ENCODE measurements at regions not wholly inside any gene's neighbourhood (a gene's known extent, or its start where the extent isn't known, plus 50 kb on each side); places are given as distances from the start of the nearest gene placed in this dataset.
"Not testable (repeated sequence)": the region's sequence is repeated elsewhere in the genome, so short reads cannot be mapped to it uniquely, and the experiment has no call there.

DNA sequence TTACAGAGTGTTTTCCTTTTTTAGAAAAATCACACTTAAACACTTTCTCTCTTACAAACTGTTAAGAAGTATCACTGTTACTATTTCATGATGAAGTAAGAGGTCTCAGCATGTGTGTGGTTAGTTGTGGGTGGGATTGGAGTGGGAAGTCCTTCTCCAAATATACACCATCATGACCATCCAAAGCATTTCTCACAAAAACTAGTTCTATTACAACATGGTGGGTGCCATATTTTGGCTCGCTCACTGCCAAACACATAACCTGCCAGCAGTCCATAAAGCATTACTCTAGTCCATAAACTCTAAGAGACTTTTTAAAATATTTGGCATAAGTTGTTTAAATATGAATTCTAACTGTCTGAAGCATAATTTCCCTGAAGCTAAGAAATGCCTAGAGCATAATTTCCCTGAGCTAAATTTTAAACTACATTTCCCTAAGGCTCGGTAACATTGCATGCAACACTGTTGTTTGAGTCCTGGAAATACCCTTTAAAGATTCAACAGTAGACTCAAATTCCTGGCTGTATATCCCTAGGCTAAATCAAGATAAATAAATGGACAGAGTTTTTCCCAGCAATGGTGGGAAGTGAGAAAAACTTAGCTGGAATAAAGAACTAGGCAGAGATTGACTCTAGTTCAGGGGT is 415.0 kb upstream of the INTU start:
- no peak for DNase-seq (ENCODE audit: low spot score)

DNA sequence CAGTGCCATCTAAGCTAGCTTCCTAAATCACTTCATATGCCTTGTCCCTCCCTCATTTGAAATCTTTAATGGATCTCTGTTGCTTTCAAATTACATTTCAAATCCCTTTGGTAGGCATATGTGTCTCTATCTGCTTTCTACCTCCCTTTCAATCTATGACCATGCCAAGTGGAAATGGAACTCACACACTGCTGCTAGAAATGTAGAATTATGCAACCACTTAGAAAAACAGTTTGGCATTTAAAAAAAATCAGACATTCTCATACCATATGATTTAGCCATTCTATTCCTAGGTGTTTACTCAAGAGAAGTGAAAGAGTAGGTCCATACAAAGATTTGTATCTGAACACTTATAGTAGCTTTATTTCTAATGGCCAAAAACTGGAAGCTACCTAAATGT is 413.5 kb upstream of the INTU start:
- no peak for DNase-seq (ENCODE audit: low spot score)

GRCh38 chr4:127224556-127224955 is 408.2 kb upstream of the INTU start:
- no peak for DNase-seq (ENCODE audit: low spot score)

DNA sequence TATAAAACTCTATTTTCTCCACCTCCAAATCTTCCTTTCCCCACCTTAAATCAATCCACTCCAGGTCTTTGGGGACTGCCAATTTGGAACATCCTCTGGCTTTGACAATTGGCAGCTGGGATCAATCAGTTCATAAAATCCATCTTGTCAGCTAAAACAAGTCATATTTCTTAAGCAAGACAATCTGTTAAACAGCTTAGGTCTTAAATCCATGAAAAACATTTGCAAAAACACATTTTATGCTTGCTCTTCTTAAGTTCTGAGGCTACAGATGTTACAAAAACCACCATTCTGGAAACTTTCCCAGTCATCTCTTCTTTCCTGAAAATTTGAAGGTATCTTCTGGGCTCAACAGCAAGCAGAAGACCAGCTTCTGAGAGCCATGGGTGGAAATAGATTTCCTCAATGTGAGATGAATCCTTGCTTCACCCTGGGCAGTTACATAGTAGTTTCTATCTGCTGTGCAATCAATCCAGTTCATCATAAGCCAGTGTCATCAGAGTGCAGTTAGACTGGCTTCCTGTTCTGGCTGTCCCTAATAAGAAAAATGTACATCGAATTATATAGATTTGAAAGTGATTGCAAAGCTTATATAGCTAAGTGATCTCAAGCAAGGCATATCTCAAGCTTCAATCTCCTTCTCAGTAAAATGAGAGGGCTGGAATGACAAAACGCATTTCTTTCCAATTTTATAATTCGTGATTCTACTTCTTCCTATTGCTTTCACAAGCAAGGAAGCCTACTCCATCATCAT is 402.7 kb upstream of the INTU start:
- no peak for DNase-seq (ENCODE audit: low spot score)

DNA sequence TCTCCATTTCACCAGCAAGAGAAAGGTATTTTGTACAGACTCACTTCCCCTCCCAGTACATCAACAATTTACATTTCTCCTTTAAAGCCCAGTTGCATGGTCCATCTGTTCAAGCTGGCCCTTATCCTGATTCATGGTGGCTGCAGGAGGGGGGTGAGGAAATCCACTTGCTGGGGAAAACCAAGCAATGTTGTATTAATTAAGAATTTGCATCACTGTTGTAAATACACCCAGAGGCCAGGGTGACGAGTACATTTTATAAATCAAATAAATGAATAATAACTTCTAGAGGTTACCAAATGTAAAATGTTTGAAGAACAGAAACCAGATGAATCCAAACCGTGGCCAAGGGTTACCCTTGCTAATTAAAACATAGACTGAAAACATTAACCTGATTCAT is 395.9 kb upstream of the INTU start:
- DNase-seq (ENCODE audit: low spot score): no peak

DNA sequence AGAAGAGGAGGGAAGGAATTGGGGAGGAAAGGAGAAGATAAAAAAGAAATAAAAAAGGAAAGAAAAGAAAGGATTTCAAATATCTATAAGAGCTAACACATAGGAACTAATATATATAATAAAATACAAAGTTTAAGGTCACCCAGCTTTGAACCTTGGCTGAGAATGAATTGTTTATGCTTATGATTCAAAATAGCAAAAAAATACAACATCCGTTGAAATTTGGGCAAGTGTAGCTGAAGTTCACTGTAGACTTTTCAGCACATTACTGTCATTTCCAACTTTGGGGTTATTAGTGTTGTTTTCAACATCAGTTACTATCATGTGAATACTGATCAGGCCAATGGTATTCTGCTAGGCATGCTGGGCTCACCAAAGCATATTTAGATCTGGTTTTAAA is 395.2 kb upstream of the INTU start:
- no peak for DNase-seq (ENCODE audit: low spot score)

- no peak for DNase-seq (ENCODE audit: low spot score)
Measured at GRCh38 chr4:127238956-127239475, 393.7 kb upstream of the INTU start.

- no peak for DNase-seq (ENCODE audit: low spot score)
Measured at GRCh38 chr4:127239902-127240763, 392.6 kb upstream of the INTU start.

- DNase-seq (ENCODE audit: low spot score): no peak
Measured at GRCh38 chr4:127240764-127241105, 392.0 kb upstream of the INTU start.

GRCh38 chr4:127244515-127244914 is 388.2 kb upstream of the INTU start:
- DNase-seq (ENCODE audit: low spot score): no peak

DNA sequence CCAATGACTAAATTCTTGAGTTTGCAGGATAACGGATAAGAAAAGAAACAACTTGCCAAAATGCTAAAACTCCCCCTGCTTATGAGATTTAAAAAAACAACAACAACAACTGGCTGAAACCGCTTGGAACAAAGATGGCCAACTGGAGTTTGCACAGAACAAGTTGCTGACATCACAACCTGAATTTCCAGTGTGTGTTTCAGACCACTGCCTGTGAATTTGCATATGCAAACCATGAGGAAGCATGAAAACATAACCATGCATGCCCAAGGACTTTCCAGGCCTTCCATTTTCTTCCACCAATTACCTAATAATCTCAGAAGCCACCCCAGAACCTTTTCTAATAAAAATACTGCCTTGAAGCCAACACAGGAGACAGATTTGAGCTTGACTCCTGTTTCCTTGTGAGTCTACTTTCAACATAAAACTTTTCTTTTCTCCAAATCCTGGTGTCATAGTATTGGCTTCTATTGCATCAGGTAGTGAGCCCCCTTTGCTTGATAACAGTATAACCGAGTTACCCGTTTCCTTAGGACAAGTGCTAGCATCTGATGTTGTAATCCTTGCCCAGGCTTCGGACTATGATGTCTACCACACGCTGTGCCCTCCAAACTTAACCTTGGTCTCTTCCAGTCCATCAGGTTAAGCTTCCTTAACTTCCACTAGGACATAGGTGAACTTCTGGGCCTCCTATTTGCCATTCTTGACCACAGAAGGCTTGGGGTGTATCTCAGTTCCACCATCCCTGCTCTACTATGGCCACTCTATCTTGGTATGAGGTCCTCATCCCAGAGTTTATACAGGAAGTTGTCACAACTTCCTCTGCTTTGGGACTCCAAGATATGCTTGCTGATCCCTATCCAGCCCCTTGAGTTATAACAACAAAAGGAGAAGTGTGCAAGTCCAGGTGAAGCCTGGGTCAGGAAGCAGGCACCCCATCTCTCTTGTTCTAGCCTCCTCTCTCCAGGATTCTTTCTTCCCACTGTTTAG is 385.5 kb upstream of the INTU start:
- peak; percentile 0 for DNase-seq (ENCODE audit: low spot score)

- DNase-seq (ENCODE audit: low spot score): no peak
Measured at GRCh38 chr4:127249066-127249766, 383.5 kb upstream of the INTU start.

DNA sequence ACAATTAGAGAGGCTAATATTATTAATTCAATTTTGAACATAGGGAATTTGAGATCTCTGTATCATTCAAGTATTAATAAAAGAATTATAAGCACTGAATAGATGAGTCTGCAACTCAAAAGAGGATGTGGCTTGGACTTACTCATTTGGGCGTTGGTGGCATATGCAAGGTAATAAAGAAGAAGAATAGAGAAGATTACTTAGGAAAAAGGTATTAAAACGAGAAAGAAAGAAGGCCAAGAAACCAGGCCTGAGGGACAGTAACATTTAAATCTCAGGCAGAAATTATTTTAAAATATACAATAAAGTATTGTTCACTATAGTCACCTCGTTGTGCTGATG is 383.0 kb upstream of the INTU start:
- DNase-seq (ENCODE audit: low spot score): no peak

DNA sequence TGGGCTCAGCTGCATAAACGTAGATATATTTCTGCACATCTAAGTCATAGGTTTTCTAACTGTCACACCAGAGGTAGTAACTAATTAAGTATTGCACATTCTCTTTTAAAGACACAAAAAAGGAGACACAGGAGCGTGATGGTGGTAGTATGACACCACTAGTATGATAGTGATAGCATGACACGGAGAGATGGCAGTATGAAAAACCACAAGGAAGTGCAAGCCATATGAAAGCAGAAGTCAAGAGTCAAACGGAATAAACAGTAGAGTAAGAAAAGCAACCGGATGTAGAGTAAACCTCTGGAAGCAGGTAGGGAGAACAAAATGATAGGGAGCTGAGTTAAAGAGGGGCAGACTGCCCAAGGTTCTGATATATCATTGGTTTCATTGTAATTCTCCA is 382.2 kb upstream of the INTU start:
- no peak for DNase-seq (ENCODE audit: low spot score)

GRCh38 chr4:127251423-127251822 is 381.3 kb upstream of the INTU start:
- no peak for DNase-seq (ENCODE audit: low spot score)

- no peak for DNase-seq (ENCODE audit: low spot score)
Measured at GRCh38 chr4:127256500-127256899, 376.3 kb upstream of the INTU start.

- no peak for DNase-seq (ENCODE audit: low spot score)
Measured at GRCh38 chr4:127261476-127261875, 371.3 kb upstream of the INTU start.

- DNase-seq (ENCODE audit: low spot score): no peak
Measured at GRCh38 chr4:127268367-127268766, 364.4 kb upstream of the INTU start.

DNA sequence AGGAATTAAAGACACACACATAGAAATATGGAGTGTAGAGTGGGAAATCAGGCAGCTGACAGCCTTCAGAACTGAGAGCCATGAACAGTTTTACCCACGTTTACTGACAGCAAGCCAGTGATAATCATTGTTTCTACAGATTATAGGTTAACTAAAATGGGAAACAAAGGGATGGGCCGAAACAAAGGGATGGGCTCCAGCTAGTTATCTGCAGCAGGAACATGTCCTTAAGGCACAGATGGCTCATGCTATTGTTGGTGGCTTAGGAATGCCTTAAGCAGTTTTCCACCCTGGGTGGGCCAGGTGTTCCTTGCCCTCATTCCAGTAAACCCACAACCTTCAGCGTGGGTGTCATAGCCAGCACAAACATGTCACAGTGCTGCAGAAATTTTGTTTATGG is 355.7 kb upstream of the INTU start:
- not testable (repeated sequence) for DNase-seq (ENCODE audit: low spot score)

DNA sequence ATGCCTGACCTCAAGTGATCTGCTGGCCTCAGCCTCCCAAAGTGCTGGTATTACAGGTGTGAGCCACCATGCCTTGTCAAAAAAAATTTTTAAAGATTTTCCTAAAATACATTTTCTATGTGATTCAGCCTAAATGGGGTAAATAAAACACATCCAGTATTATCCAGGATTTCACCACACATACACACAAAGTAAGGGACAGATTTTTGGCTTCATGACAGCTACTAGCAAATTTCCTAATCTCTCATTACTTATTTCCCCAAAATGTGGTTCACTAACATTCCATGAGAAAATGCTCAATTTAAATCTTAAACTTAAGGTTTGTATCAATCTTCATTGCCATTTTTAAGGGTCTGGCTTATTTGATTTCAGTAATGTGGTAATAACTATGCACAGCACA is 348.5 kb upstream of the INTU start:
- DNase-seq (ENCODE audit: low spot score): no peak

DNA sequence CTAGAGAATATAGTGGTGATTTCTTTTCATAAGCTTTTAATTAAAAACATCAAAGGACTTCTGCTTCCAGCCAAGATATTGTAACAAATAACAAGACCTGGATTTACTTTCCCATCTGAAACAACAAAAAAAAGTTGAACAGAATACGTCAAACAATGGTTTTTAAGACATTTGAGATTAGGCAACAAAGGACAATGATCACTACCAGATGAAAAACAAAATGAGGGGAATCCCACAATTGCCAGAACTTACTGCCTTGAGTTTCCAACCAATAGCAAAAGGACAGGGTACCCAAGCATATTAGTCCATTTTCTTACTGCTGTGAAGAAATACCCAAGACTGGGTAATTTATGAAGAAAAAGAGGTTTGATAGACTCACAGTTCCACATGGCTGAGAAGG is 341.4 kb upstream of the INTU start:
- DNase-seq (ENCODE audit: low spot score): no peak
